DND-41 (cell line): ENCODE measurements at regions not wholly inside any gene's neighbourhood (a gene's known extent, or its start where the extent isn't known, plus 50 kb on each side); places are given as distances from the start of the nearest gene placed in this dataset.
"Not testable (repeated sequence)": the region's sequence is repeated elsewhere in the genome, so short reads cannot be mapped to it uniquely, and the experiment has no call there.

ENCODE experiments used
- ATAC-seq: fragments of 200-7000 bp; cut with Tn5 transposase; 3 replicates; pipeline ENCODE4 v1.9.1; 2021; ENCODE audit warnings: low read depth; ENCODE audit not compliant: insufficient read depth
- DNase-seq: peaks from one replicate; pipeline ENCODE4 v3.0.0-alpha.2; 2020
- H2AFZ ChIP-seq: 2 replicates; pipeline ENCODE4 v1.6.0; 2012; ENCODE audit warnings: low read depth, low read length
- H3K27ac ChIP-seq: 2 replicates; pipeline ENCODE4 v1.5.1; 2012; ENCODE audit warnings: low read length, inconsistent platforms
- H3K27me3 ChIP-seq: fragments of 200-600 bp; sonication (generic); 2 replicates; pipeline ENCODE4 v1.6.0; 2012; ENCODE audit warnings: low read length, mild to moderate bottlenecking, inconsistent platforms; ENCODE audit not compliant: insufficient read depth, poor library complexity
- H3K36me3 ChIP-seq: 2 replicates; pipeline ENCODE4 v1.5.1; 2012; ENCODE audit warnings: low read length, inconsistent platforms; ENCODE audit not compliant: insufficient read depth
- H3K4me1 ChIP-seq: 2 replicates; pipeline ENCODE4 v1.5.1; 2012; ENCODE audit warnings: mild to moderate bottlenecking, low read length; ENCODE audit not compliant: insufficient read depth
- H3K4me2 ChIP-seq: 2 replicates; pipeline ENCODE4 v1.6.0; 2012; ENCODE audit warnings: mild to moderate bottlenecking, moderate library complexity, low read length, inconsistent platforms; ENCODE audit not compliant: insufficient read depth
- H3K4me3 ChIP-seq, 2 experiments: fragments of 200-600 bp in 1 of 2; shearing (Covaris generic) in 1 of 2; 2 replicates each; pipeline ENCODE4 v1.5.1; 2012 to 2016; ENCODE audit warnings: inconsistent platforms in 2 of 2, low read length in 2 of 2, mild to moderate bottlenecking in 2 of 2, low read depth in 1 of 2, moderate library complexity in 1 of 2
- H3K79me2 ChIP-seq: 2 replicates; pipeline ENCODE4 v1.6.0; 2012; ENCODE audit warnings: low read length, inconsistent platforms; ENCODE audit not compliant: insufficient read depth
- H3K9ac ChIP-seq: 2 replicates; pipeline ENCODE4 v1.6.0; 2012; ENCODE audit warnings: low read depth, mild to moderate bottlenecking, inconsistent platforms, low read length, moderate library complexity
- H3K9me3 ChIP-seq: 2 replicates; pipeline ENCODE4 v1.5.1; 2012; ENCODE audit warnings: low read length, moderate library complexity, mild to moderate bottlenecking, inconsistent platforms; ENCODE audit not compliant: insufficient read depth, severe bottlenecking
- H4K20me1 ChIP-seq: 2 replicates; pipeline ENCODE4 v1.6.0; 2012; ENCODE audit warnings: low read length; ENCODE audit not compliant: insufficient read depth
- EZH2 ChIP-seq: IDR thresholded peaks from 3 replicates; pipeline ENCODE4 v1.6.1; 2012; ENCODE audit warnings: borderline replicate concordance, low read depth, mild to moderate bottlenecking, moderate library complexity, low read length, inconsistent platforms; ENCODE audit not compliant: severe bottlenecking
- TF ChIP-seq, protein P1 (sequence below): IDR thresholded peaks from 2 replicates; pipeline ENCODE4 v1.5.1; 2012; ENCODE audit warnings: borderline replicate concordance, low read length, moderate library complexity, mild to moderate bottlenecking; ENCODE audit not compliant: poor library complexity, severe bottlenecking; ENCODE audit errors: extremely low read depth

- H3K27ac ChIP-seq = no peak overlapping the region
- H3K4me2 ChIP-seq = no peak overlapping the region
- DNase-seq (no peak), ATAC-seq (no peak)
- H3K9ac ChIP-seq = no peak overlapping the region
- H2AFZ ChIP-seq = no peak overlapping the region
- H3K4me3 ChIP-seq = no peak overlapping the region
- H3K36me3 ChIP-seq = no peaks in the 10 kb centered on the region
- no peaks in the 10 kb centered on the region for H4K20me1 ChIP-seq
- H3K4me1 ChIP-seq = peaks cover 9% of the 10 kb centered on the region
- H3K27me3 ChIP-seq = no peaks in the 10 kb centered on the region
- H3K9me3 ChIP-seq = no peaks in the 10 kb centered on the region
- TF ChIP-seq EZH2 = no peak
- TF ChIP-seq, protein P1, sequence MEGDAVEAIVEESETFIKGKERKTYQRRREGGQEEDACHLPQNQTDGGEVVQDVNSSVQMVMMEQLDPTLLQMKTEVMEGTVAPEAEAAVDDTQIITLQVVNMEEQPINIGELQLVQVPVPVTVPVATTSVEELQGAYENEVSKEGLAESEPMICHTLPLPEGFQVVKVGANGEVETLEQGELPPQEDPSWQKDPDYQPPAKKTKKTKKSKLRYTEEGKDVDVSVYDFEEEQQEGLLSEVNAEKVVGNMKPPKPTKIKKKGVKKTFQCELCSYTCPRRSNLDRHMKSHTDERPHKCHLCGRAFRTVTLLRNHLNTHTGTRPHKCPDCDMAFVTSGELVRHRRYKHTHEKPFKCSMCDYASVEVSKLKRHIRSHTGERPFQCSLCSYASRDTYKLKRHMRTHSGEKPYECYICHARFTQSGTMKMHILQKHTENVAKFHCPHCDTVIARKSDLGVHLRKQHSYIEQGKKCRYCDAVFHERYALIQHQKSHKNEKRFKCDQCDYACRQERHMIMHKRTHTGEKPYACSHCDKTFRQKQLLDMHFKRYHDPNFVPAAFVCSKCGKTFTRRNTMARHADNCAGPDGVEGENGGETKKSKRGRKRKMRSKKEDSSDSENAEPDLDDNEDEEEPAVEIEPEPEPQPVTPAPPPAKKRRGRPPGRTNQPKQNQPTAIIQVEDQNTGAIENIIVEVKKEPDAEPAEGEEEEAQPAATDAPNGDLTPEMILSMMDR = no peak
- no peaks in the 10 kb centered on the region for H3K79me2 ChIP-seq
Observed at GRCh38 chr13:30520571-30520970, 54.8 kb upstream of the HMGB1 start.

GRCh38 chr13:30523211-30523610 lies 57.5 kb upstream of the HMGB1 start:
- no peak for ATAC-seq
- Histone ChIP-seq H3K9me3 (no peaks in the 10 kb centered on the region), H4K20me1 (no peaks in the 10 kb centered on the region), H3K4me2 (no peak overlapping the region), H3K27me3 (no peaks in the 10 kb centered on the region), H2AFZ (no peak overlapping the region), H3K27ac (no peak overlapping the region), H3K4me1 (peaks cover 12% of the 10 kb centered on the region), H3K79me2 (no peaks in the 10 kb centered on the region), H3K4me3 (no peak overlapping the region), H3K9ac (no peak overlapping the region), H3K36me3 (no peaks in the 10 kb centered on the region)
- TF ChIP-seq EZH2 = no peak
- TF ChIP-seq, protein P1 = no peak
- DNase-seq = no peak

DNA sequence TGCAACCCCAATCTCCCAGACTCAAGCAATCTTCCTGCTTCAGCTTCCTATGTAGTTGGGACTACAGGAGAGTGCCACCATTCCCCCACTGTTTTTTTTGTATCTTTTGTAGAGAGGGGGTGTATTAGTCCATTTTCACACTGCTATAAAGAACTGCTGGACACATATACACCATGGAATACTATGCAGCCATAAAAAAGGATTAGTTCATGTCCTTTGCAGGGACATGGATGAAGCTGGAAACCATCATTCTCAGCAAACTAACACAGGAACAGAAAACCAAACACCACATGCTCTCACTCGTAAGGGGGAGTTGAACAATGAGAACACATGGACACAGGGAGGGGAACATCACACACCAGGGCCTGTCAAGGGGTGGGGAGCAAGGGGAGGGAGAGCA lies 58.1 kb upstream of the HMGB1 start:
- H3K27me3 ChIP-seq, DNase-seq, H3K4me3 ChIP-seq, H3K9ac ChIP-seq, H3K4me2 ChIP-seq, H3K9me3 ChIP-seq, H3K36me3 ChIP-seq, ATAC-seq, H3K79me2 ChIP-seq, H3K27ac ChIP-seq, H4K20me1 ChIP-seq, H2AFZ ChIP-seq: not testable (repeated sequence)
- H3K4me1 ChIP-seq = peaks cover 12% of the 10 kb centered on the region

DNA sequence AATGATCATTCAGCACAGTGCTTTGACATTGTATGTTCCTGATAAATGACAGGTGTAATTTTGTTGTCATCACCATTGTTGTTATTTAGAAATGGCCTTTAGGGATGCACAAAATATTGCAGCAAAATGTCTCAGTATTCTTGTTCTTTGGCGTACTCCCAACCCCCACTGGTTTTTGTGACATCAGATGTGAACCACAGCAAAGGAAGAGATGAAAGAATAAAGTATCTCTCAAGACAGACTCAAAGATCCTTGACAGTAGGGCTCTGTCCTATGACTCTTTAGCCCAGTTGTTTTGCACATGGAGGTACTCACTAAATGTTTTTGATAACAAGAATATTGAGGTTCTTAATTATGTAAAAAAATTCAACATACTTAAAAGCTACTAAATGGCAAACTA lies 59.5 kb upstream of the HMGB1 start:
- H3K4me1 ChIP-seq = peaks cover 12% of the 10 kb centered on the region
- not testable (repeated sequence) for H3K9me3 ChIP-seq, H2AFZ ChIP-seq, H3K9ac ChIP-seq, H3K4me2 ChIP-seq, H3K79me2 ChIP-seq, H3K27me3 ChIP-seq, H4K20me1 ChIP-seq, H3K27ac ChIP-seq, H3K36me3 ChIP-seq, H3K4me3 ChIP-seq
- DNase-seq (peak; percentile 45), ATAC-seq (peak; percentile 97)
